ENCODE measurements at regions not wholly inside any gene's neighbourhood (a gene's known extent, or its start where the extent isn't known, plus 50 kb on each side); places are given as distances from the start of the nearest gene placed in this dataset.

DNA sequence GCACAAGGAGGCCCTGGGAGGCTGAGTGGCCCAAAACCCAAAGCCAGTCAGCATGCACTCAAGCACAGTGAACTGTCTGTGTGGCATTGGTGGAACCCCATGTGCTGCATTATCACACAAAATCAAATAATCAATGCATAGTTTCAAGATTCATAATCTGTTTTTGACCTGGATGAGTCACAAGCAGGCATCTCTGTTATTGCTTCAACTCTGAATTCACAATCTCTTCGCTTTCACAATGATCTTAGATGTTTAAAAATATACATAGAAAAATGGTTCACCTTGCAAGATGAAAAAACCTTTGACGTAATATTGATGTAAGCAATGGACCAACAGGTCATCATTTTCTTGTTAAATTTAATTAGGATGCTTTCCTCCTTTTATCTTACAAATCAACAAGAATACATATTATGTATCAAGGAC lies 455.4 kb downstream of the IRS2 start:
- TF ChIP-seq ARNTL (CRISPR knock-in tag; IDR thresholded peaks at IDR 0.05; ENCODE audit: borderline replicate concordance, low read depth) (no peak), SNAI2 (CRISPR knock-in tag; IDR thresholded peaks at IDR 0.05) (no peak), PPARA (CRISPR knock-in tag; IDR thresholded peaks at IDR 0.05; ENCODE audit: borderline replicate concordance) (no peak), PATZ1 (CRISPR knock-in tag; IDR thresholded peaks at IDR 0.05; ENCODE audit: borderline replicate concordance) (no peak), ZNF565 (CRISPR knock-in tag; conservative IDR thresholded peaks at IDR 0.05; ENCODE audit: low read depth) (no peak), CSDC2 (CRISPR knock-in tag; IDR thresholded peaks at IDR 0.05) (no peak), ZFP3 (CRISPR knock-in tag; IDR thresholded peaks at IDR 0.05) (no peak; the same call in 1 of the 2 replicates), ZNF70 (CRISPR knock-in tag; IDR thresholded peaks at IDR 0.05) (no peak), ZFP30 (CRISPR knock-in tag; IDR thresholded peaks at IDR 0.05) (no peak), ZNF8 (CRISPR knock-in tag; IDR thresholded peaks at IDR 0.05) (no peak), RARB (CRISPR knock-in tag; IDR thresholded peaks at IDR 0.05) (no peak)
- TF ChIP-seq, protein P1, sequence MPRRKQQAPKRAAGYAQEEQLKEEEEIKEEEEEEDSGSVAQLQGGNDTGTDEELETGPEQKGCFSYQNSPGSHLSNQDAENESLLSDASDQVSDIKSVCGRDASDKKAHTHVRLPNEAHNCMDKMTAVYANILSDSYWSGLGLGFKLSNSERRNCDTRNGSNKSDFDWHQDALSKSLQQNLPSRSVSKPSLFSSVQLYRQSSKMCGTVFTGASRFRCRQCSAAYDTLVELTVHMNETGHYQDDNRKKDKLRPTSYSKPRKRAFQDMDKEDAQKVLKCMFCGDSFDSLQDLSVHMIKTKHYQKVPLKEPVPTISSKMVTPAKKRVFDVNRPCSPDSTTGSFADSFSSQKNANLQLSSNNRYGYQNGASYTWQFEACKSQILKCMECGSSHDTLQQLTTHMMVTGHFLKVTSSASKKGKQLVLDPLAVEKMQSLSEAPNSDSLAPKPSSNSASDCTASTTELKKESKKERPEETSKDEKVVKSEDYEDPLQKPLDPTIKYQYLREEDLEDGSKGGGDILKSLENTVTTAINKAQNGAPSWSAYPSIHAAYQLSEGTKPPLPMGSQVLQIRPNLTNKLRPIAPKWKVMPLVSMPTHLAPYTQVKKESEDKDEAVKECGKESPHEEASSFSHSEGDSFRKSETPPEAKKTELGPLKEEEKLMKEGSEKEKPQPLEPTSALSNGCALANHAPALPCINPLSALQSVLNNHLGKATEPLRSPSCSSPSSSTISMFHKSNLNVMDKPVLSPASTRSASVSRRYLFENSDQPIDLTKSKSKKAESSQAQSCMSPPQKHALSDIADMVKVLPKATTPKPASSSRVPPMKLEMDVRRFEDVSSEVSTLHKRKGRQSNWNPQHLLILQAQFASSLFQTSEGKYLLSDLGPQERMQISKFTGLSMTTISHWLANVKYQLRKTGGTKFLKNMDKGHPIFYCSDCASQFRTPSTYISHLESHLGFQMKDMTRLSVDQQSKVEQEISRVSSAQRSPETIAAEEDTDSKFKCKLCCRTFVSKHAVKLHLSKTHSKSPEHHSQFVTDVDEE (CRISPR knock-in tag; IDR thresholded peaks at IDR 0.05) = no peak
